Mucosa of gallbladder (tissue), 1 donor: ENCODE measurements at regions not wholly inside any gene's neighbourhood (a gene's known extent, or its start where the extent isn't known, plus 50 kb on each side); places are given as distances from the start of the nearest gene placed in this dataset.

Experiments used
- DNase-seq: peaks from one replicate; pipeline ENCODE4 v3.0.0-alpha.2; 2020; ENCODE audit warnings: low spot score
- donor health status: DM: no; HTN: no; CAD: no.

DNA sequence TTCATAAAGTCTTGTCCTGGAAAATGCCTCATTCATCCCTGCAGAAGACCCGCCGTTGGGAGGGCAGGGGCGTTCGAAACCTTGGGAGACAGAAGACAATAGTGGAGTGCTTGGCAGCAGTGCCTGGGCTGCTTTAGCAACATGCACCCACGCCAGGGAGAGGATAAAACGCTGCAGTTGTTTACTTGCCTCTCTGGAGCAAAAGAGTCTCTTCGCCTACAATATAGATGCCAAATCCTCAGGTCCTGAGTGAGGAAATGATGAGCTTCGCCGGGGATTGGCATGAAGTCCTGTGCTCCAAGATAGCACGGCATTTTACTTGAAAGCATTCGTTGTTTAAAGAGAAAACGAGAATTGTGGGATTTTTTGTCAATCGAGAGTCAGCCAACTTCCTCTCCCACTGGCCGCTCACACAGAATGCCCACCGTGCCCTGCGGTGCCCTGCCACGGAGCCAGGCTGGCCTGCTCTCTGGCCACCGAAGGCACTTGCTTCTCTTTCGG, 152.5 kb upstream of the POU3F3 start:
- no peak for DNase-seq

- DNase-seq: no peak
Observed at GRCh38 chr2:104702031-104702850, 151.7 kb upstream of the POU3F3 start.

GRCh38 chr2:104703669-104704068, 150.2 kb upstream of the POU3F3 start:
- DNase-seq: no peak

GRCh38 chr2:104704496-104705245, 149.2 kb upstream of the POU3F3 start:
- no peak for DNase-seq

- DNase-seq: no peak
Observed at GRCh38 chr2:104707056-104707455, 146.9 kb upstream of the POU3F3 start.

GRCh38 chr2:104708967-104709366, 144.9 kb upstream of the POU3F3 start:
- no peak for DNase-seq

DNA sequence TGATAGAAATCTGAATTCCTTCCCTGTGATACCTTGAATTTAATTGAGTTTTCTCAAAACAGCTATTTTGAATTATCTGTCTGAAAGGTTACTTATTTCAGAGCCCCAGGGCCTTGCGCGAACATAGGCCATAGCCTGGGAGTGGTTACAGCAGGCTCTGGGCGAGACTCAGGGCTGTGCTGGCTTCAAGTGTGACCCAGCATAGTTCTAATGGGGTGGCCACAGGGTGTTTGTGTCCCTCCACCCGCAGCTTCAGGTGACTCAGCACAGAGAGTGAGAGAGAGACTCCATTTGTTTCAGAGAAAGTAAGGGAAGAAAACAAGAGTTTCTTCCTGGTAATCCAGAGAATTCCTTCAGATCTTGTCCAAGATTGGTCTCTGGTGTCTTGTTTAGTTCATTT, 137.9 kb upstream of the POU3F3 start:
- no peak for DNase-seq

- no peak for DNase-seq
Observed at GRCh38 chr2:104733226-104733943, 120.5 kb upstream of the POU3F3 start.

DNA sequence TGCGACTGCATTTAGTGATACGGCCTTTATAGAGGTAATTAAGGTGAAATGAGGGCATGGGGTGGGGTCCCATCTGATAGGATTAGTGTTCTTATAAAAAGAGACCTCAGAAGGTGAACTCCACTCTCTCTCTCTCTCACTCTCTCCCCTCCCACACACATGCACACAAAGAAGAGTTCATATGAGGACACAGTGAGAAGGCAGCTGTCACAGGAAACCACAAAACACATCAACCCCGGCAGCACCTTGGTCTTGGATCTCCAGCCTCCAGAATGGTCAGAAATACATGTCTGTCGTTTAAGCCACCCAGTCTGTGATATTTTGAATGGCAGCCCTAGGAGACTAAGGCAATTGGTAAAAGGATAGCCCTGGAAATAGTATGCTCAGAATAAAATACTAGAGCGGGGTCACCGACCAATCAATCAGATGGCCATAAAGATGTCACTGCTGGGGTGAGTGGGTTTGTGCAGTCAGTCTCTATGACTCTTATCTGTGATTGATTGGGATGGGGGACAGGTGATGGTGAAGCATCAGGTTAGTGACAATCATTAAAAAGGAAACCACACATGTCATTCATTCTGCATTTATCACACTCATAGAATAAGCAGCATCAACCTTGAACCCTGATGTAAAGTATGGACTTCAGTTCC, 118.9 kb upstream of the POU3F3 start:
- DNase-seq: no peak

- no peak for DNase-seq
Observed at GRCh38 chr2:104736026-104736425, 117.9 kb upstream of the POU3F3 start.

DNA sequence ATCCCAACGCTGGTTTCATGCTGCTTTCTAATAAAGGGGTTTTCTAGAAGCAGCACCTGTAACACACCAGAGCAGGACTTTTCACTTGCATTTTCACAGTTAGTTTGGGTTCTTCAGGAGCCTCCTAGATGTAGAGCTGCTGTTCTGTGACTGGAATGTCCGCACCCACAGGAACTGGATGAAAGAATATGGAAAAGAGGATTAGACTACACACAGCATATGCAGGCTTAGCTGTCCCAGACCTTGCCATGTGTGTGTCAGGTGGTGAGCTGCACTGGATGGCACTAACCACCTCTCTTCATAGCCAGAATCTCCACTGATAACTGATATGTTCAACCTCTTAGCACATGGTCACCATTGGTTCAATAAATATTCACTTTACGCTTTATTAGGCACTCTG, 112.1 kb upstream of the POU3F3 start:
- DNase-seq: no peak

DNA sequence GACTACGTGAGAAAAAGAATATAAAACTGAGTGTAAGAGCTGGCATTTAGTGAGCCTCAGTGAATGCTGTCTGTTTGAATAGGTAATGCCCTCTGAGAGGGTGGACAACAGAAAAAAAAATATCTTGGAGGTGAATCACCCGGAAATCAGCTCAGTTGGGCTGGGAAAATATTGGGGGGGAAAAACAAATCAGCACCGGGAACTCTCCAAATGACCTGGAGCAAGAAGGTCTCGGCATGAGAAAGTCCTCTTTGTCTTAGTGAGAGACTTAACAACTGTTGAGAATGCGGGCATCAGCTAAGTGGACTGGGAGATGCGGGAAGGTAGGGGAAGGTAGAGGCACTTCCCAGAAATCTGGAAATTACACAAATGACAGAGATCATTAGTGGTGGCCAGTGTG, 109.4 kb upstream of the POU3F3 start:
- no peak for DNase-seq

DNA sequence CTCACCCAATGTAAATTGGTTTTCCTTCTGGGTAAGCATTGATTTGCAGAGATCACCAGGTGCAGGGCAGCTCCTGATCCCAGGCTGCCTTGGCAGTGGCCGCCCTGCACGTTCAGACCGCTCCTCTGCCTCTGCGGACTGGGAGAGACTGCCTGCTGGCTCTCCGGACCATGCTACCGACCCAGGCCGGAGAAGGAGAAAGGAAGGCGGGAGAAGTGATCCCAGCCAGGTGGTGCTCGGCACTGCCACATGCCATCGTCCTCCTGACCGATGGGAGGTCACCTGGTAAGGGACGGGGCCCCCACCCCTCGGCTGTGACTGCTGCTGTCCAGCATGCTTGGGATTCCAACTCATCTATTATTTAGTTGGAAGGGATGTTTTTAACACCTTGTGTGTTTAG, 108.1 kb upstream of the POU3F3 start:
- no peak for DNase-seq

GRCh38 chr2:104746299-104746698, 107.6 kb upstream of the POU3F3 start:
- no peak for DNase-seq

DNA sequence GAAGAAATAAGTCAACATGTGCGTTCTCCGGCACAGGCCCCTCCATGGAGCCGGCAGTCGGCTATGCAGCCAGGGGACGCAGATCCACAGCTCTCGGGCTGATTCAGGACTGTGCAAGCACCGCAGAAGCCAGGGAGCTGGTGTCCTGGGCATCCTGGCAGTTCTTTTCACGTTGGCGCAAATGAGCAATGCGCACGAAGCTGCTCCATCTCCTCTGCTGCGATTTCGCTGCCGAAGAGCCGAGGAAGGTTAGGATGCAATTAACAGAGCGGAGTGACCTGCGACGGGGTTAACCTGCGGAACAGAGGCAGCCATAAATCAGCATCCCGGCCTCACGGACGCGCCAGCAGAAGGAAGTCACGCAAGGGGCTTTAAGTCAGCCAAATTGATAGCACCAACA, 107.1 kb upstream of the POU3F3 start:
- no peak for DNase-seq

GRCh38 chr2:104749856-104750460, 104.0 kb upstream of the POU3F3 start:
- DNase-seq: no peak

DNA sequence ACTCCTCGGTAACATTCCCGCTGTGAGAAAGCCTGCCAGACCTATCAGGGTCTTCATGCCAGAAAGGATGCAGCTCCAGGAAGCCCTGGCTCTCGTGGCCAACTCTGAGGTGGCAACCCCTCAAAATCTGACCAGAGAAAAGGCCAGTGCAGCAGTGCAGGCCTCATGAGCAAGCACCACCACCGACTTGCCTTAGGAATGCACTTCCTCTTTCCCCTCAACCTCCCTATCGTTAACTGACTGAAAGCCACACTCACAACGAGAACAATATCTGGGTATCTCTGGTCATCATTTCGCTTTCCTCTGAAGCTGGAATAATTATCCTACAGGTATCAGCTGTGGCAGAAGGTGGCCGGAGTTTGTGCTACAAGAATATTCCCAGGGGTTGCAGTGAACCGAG, 101.4 kb upstream of the POU3F3 start:
- no peak for DNase-seq

DNA sequence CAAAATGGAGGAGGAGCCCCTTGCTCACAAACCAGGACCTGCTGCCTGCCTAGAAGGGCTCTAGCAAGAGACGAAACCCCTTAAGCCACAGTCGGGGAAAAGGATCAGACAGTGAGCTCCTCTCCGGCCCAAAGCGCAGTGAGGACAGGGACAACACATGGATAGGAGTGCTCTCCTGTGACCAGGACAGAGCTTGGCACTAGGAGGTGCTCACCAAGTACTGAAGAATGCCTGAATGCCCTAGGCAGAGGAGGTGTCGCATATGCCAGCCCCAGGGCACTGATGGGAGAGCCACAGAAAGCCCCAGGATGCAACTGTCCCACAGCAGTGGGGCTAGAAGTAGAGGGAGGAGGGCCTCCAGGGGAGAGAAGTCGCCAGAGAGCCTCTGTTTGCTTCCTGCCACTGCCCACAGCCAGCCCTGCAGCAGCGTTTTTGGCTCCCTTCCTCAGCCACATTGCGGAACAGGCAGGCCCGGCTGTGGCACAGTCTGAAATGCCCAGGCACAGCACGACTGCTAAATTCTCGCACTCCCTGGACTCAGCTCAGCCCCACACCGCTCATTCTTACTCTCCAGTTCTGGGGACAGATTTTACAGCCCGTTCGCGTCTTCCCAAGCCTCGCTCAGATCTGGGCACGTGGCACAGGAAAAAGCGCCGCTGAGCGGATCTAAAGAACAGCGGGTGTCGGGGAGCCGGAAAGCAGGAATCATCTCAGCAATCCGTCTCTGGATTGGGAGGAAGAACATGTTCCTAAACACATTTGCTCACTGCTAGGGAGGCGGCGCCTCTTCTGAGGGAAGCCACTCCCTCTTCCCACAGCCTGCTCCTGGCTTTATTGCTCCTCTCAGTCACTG, 98.7 kb upstream of the POU3F3 start:
- no peak for DNase-seq

DNA sequence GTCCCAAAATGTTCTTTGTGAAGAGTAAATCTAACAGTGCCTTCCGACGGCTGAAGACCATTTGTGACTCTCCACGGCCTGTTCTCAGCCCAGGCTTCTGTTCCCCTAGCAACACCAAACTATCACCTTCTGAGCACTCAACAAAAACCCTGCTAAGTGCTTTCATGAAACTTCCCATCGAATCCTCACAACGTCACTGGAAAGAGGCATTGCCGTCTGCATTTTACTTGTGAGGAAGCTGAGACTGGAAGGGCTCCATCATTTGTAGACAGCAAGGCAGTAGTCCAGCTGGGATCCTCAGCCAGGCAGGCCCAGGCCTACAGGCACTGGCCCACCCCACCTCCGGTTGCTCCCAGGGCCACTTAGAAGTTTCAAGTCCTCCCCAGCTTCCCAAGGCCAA, 97.8 kb upstream of the POU3F3 start:
- DNase-seq: no peak

- no peak for DNase-seq
Observed at GRCh38 chr2:104757056-104757455, 96.9 kb upstream of the POU3F3 start.

DNA sequence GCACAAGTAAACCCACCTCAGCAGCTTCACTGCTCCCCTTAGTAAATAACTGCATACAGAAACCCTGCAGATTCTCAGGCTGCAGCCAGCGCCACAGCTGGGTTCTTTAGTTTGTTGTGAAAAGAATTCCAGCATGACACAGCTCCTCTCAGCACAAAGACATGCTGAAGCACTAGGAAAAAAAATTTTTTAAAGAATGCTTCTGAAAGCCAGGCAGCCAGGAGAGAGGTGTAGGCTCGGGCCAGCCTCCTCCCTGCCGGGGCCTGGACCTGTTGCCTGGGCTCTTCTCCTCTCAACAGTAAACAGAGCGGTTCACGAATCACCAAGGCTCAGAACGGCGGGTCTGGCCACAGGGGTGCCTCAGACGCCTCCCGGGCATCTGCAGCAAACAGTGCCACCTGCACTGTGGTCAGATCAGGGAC, 95.7 kb upstream of the POU3F3 start:
- no peak for DNase-seq
